Neural progenitor cell (in vitro differentiated cells): ENCODE measurements at regions not wholly inside any gene's neighbourhood (a gene's known extent, or its start where the extent isn't known, plus 50 kb on each side); places are given as distances from the start of the nearest gene placed in this dataset.

Experiments used
- EZH2 ChIP-seq: fragments of 200-600 bp; sonication (generic); IDR thresholded peaks from 2 replicates; pipeline ENCODE4 v1.6.1; 2017; ENCODE audit warnings: antibody characterized with exemption, mild to moderate bottlenecking, moderate library complexity
- EZH2phosphoT487 ChIP-seq: fragments of 200-600 bp; sonication (generic); IDR thresholded peaks from 2 replicates; pipeline ENCODE4 v1.6.1; 2017; ENCODE audit warnings: antibody characterized with exemption
- TF ChIP-seq, protein P1 (sequence below): fragments of 200-600 bp; sonication (generic); IDR thresholded peaks from 2 replicates; pipeline ENCODE4 v1.5.1; 2017; ENCODE audit warnings: antibody characterized with exemption, mild to moderate bottlenecking

DNA sequence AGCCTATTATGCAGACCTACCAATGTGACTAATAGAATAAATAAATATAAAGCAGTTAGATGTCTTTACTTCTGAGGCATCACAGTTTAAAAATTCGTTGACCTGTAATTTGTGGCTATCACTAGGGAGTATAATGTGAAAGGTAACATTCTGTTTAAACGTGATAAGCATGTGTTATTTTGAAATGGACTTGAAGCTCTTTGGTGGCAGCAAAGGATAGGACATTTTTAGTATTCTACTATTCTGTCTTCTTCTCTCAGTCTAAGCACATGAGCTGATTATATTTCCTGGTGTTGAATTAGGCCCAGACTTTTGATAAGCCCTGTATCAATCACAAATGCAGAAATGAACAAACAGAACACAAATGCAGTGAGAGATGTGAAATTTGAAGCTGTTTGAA is 974.0 kb upstream of the CDH10 start:
- TF ChIP-seq EZH2phosphoT487 (no peak), EZH2 (no peak)
- TF ChIP-seq, protein P1, sequence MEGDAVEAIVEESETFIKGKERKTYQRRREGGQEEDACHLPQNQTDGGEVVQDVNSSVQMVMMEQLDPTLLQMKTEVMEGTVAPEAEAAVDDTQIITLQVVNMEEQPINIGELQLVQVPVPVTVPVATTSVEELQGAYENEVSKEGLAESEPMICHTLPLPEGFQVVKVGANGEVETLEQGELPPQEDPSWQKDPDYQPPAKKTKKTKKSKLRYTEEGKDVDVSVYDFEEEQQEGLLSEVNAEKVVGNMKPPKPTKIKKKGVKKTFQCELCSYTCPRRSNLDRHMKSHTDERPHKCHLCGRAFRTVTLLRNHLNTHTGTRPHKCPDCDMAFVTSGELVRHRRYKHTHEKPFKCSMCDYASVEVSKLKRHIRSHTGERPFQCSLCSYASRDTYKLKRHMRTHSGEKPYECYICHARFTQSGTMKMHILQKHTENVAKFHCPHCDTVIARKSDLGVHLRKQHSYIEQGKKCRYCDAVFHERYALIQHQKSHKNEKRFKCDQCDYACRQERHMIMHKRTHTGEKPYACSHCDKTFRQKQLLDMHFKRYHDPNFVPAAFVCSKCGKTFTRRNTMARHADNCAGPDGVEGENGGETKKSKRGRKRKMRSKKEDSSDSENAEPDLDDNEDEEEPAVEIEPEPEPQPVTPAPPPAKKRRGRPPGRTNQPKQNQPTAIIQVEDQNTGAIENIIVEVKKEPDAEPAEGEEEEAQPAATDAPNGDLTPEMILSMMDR, result no peak
